ENCODE measurements at regions not wholly inside any gene's neighbourhood (a gene's known extent, or its start where the extent isn't known, plus 50 kb on each side); places are given as distances from the start of the nearest gene placed in this dataset.

- no peak for DNase-seq (ENCODE audit: low read depth in 1 of 2, low spot score in 1 of 2)
Measured at GRCh38 chr3:40851836-40852235, 327.1 kb downstream of the ZNF621 start.

- DNase-seq (ENCODE audit: low read depth in 1 of 2, low spot score in 1 of 2) = no peak
Measured at GRCh38 chr3:40852712-40853111, 328.0 kb downstream of the ZNF621 start.

GRCh38 chr3:40853474-40853873 lies 328.7 kb downstream of the ZNF621 start:
- DNase-seq (ENCODE audit: low read depth in 1 of 2, low spot score in 1 of 2) = no peak

GRCh38 chr3:40855871-40856270 lies 331.1 kb downstream of the ZNF621 start:
- DNase-seq (ENCODE audit: low read depth in 1 of 2, low spot score in 1 of 2) = no peak

- no peak for DNase-seq (ENCODE audit: low read depth in 1 of 2, low spot score in 1 of 2)
Measured at GRCh38 chr3:40858364-40859115, 333.8 kb downstream of the ZNF621 start.

GRCh38 chr3:40862946-40863345 lies 336.4 kb upstream of the CTNNB1 start:
- DNase-seq (ENCODE audit: low read depth in 1 of 2, low spot score in 1 of 2) = no peak

GRCh38 chr3:40864146-40864782 lies 335.0 kb upstream of the CTNNB1 start:
- DNase-seq (ENCODE audit: low read depth in 1 of 2, low spot score in 1 of 2) = no peak

GRCh38 chr3:40864915-40865314 lies 334.4 kb upstream of the CTNNB1 start:
- no peak for DNase-seq (ENCODE audit: low read depth in 1 of 2, low spot score in 1 of 2)

- no peak for DNase-seq (ENCODE audit: low read depth in 1 of 2, low spot score in 1 of 2)
Measured at GRCh38 chr3:40867797-40868196, 331.5 kb upstream of the CTNNB1 start.

GRCh38 chr3:40869013-40869412 lies 330.3 kb upstream of the CTNNB1 start:
- no peak for DNase-seq (ENCODE audit: low read depth in 1 of 2, low spot score in 1 of 2)

- DNase-seq (ENCODE audit: low read depth in 1 of 2, low spot score in 1 of 2) = no peak
Measured at GRCh38 chr3:40869939-40870338, 329.4 kb upstream of the CTNNB1 start.

- DNase-seq (ENCODE audit: low read depth in 1 of 2, low spot score in 1 of 2) = no peak
Measured at GRCh38 chr3:40871394-40871793, 327.9 kb upstream of the CTNNB1 start.

GRCh38 chr3:40872258-40872920 lies 326.9 kb upstream of the CTNNB1 start:
- DNase-seq (ENCODE audit: low read depth in 1 of 2, low spot score in 1 of 2) = no peak

GRCh38 chr3:40873476-40873875 lies 325.8 kb upstream of the CTNNB1 start:
- DNase-seq (ENCODE audit: low read depth in 1 of 2, low spot score in 1 of 2) = no peak

- no peak for DNase-seq (ENCODE audit: low read depth in 1 of 2, low spot score in 1 of 2)
Measured at GRCh38 chr3:40873934-40874699, 325.2 kb upstream of the CTNNB1 start.

- no peak for DNase-seq (ENCODE audit: low read depth in 1 of 2, low spot score in 1 of 2)
Measured at GRCh38 chr3:40875581-40875980, 323.7 kb upstream of the CTNNB1 start.

GRCh38 chr3:40876009-40876408 lies 323.3 kb upstream of the CTNNB1 start:
- DNase-seq (ENCODE audit: low read depth in 1 of 2, low spot score in 1 of 2) = no peak

GRCh38 chr3:40876496-40876895 lies 322.8 kb upstream of the CTNNB1 start:
- DNase-seq (ENCODE audit: low read depth in 1 of 2, low spot score in 1 of 2) = no peak

- no peak for DNase-seq (ENCODE audit: low read depth in 1 of 2, low spot score in 1 of 2)
Measured at GRCh38 chr3:40877631-40878463, 321.5 kb upstream of the CTNNB1 start.

GRCh38 chr3:40878464-40878905 lies 320.8 kb upstream of the CTNNB1 start:
- no peak for DNase-seq (ENCODE audit: low read depth in 1 of 2, low spot score in 1 of 2)

GRCh38 chr3:40885430-40885829 lies 313.9 kb upstream of the CTNNB1 start:
- no peak for DNase-seq (ENCODE audit: low read depth in 1 of 2, low spot score in 1 of 2)
